HAP-1 (cell line): ENCODE measurements at regions not wholly inside any gene's neighbourhood (a gene's known extent, or its start where the extent isn't known, plus 50 kb on each side); places are given as distances from the start of the nearest gene placed in this dataset.

Experiments used
- DNase-seq, 2 experiments: peaks; one replicate each; pipeline ENCODE4 v3.0.0-alpha.2; 2016 to 2020; ENCODE audit warnings: low spot score in 2 of 2
- H3K27me3 ChIP-seq: fragments of 250-450 bp; sonication (Bioruptor Pico); 2 replicates; pipeline ENCODE4 v1.5.1; 2020; ENCODE audit warnings: low read depth, mild to moderate bottlenecking, moderate library complexity
- H3K36me3 ChIP-seq: fragments of 250-450 bp; sonication (Bioruptor Pico); replicated peaks from 2 replicates; pipeline ENCODE4 v1.5.1; 2020; ENCODE audit warnings: mild to moderate bottlenecking
- H3K4me1 ChIP-seq: fragments of 250-450 bp; sonication (Bioruptor Pico); 2 replicates; pipeline ENCODE4 v1.5.1; 2020; ENCODE audit warnings: mild to moderate bottlenecking
- H3K4me3 ChIP-seq: fragments of 250-450 bp; sonication (Bioruptor Pico); 2 replicates; pipeline ENCODE4 v1.5.1; 2020; ENCODE audit warnings: mild to moderate bottlenecking, moderate library complexity
- H3K9me3 ChIP-seq: fragments of 250-450 bp; sonication (Bioruptor Pico); 2 replicates; pipeline ENCODE4 v1.5.1; 2020; ENCODE audit warnings: mild to moderate bottlenecking, moderate library complexity
- in situ Hi-C: fragments of 300-500 bp; cut with MboI; formaldehyde crosslinking; loops from 3 replicates; pipeline ENCODE4 v1.14.3; 2020; ENCODE audit warnings: low sequenced_read_pairs, inconsistent platforms, mixed read lengths

DNA sequence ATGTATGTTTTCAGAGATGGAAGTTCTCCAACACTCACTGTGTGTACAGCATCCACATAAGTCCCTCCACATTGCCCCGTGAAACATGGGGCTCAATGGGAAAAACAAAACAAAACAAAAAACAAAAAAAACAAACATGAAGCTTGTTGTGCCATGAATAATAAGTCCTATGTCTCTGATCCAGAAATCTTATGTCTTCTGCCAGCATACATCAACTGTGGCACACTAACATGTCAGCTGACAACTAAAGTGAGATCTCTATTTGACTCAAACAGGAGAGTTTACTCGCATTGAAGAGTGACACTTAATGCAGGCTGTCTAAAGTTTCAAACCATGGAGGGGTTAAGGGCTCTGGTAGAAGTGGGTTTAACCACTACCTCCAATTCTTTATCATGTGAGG is 180.2 kb upstream of the ROBO1 start:
- H3K36me3 ChIP-seq, result no peaks in the 10 kb centered on the region
- in situ Hi-C loops, result no loop called here
- H3K27me3 ChIP-seq, result no peaks in the 10 kb centered on the region
- DNase-seq, result no peak
- H3K4me3 ChIP-seq, result no peak overlapping the region
- peaks cover 4% of the 10 kb centered on the region for H3K4me1 ChIP-seq
- no peaks in the 10 kb centered on the region for H3K9me3 ChIP-seq

DNA sequence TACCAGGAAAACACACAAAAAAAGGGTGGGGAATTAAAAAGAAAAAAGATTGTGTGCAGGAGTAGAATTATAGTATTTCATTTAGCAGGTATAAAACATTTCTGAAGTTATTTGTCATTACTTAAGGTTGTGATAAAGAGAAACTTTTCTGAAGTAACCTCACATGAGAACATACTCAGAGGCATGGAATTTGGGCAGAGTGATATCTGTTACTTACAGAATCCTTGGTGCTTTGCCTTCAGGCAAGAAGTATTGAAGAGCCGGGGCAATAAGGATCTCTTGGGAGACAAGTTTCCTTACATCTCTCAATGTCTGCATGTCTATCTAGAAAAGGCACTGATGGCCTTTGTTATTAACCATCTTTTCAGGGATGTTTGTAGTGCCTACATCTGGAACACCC is 179.7 kb upstream of the ROBO1 start:
- Histone ChIP-seq H3K36me3 (no peaks in the 10 kb centered on the region), H3K27me3 (no peaks in the 10 kb centered on the region), H3K4me1 (no peaks in the 10 kb centered on the region; the same call in 1 of the 2 replicates), H3K4me3 (no peak overlapping the region), H3K9me3 (no peaks in the 10 kb centered on the region)
- in situ Hi-C loops, result no loop called here
- no peak for DNase-seq

DNA sequence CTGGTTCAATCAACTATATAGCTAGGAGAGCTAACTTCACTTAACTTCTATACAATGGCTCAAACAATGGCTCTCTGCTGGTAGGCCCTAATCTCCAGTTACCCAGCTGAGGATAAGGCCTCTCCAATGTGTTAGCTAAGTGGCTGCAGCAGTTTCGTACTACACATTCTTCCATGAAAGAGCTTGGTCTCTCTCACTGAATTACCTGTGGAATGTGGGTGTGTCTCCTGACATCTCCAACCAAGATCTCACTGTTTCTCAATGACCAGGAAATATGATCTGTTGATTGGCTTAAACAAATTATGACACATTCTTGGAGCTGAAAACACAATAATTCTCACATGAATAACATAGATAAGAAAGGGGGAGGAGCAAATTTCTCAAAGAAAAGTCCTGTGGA is 169.8 kb upstream of the ROBO1 start:
- DNase-seq, result peak; percentile 41 to 75
- H3K9me3 ChIP-seq, result no peaks in the 10 kb centered on the region
- in situ Hi-C loops, result no loop called here

DNA sequence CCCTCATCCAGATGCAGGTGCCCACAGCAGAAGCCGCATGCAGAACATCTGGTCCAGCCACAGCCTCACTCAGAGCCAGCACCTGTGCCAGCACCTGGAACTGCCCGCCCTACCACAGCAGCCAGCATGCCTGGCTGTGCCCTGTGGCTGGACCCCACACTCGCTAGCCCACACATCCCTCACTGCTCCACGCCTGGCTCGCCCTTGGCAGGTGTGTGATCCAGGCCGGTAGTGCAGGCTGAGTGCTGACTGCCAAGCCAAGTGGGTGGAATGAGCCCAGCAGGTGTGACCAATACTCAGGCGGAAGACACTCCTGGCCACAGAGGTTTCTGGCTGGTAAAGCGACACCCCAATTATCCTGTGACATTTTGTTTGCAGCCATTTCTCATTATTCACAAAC is 162.4 kb upstream of the ROBO1 start:
- DNase-seq, result no peak
- H3K27me3 ChIP-seq, result no peaks in the 10 kb centered on the region
- in situ Hi-C loops, result no loop called here
- H3K4me1 ChIP-seq, result no peaks in the 10 kb centered on the region
- no peak overlapping the region for H3K4me3 ChIP-seq
- H3K36me3 ChIP-seq, result no peaks in the 10 kb centered on the region
- H3K9me3 ChIP-seq, result no peaks in the 10 kb centered on the region

More for the DNA sequence above, 169.8 kb upstream of the ROBO1 start:
- no peaks in the 10 kb centered on the region for H3K36me3 ChIP-seq
- no peak overlapping the region for H3K4me3 ChIP-seq
- H3K27me3 ChIP-seq, result no peaks in the 10 kb centered on the region
- H3K4me1 ChIP-seq, result peaks cover 3% of the 10 kb centered on the region; the same call in 1 of the 2 replicates

DNA sequence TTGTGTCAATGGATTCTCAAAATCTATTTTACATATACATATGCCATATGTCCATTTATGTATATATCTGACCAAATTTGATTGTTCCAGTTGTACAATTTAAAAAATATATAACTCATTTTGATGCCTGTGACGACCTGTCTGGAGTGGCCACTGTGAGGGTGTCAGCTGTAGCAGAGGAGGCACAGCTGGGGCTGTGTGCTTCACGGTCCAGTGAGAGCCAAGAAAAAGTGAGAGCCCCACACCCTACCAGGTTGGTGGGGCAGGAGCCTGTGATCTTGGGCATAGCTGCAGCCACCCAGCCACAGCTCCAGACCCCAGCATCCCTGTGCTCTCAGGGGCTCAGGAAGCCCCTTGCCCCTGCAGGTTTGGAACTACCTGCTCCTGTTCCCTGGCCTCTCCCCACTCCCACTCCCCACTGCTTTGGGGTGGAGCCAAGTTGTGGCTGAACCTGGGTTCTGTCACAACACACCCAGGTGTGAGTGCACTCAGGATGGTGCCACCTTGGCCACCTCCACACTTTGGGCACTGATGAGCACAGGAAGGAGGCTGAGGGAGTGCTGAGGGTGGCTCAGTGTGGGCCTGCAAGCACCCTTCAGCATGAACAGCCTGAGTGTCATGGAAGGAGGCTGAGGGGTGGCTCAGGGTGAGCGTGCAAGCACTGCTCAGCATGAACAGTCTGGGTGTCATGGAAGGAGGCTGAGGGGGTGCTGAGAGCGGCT is 161.1 kb upstream of the ROBO1 start:
- DNase-seq, result no peak
- in situ Hi-C loops, result no loop called here

DNA sequence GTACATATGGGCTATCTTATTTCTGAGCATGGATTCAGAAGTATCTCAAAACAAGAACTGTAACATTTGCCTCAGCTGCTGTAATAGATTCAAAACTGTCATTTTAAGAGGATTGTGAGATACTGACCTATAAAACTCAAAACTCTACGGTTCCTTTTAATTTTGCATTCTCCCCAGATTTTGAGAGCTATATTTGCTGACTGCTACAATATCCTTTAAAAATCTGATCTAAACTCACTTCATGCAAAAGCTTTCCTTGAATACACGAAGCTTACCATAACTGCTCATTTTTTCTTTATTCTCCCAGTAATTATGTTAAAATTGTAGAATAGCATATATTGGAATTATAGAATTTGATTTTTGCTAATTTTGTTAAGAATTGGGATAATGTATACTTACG is 158.7 kb upstream of the ROBO1 start:
- DNase-seq, result no peak
- in situ Hi-C loops, result no loop called here
- no peak overlapping the region for H3K4me3 ChIP-seq
- no peaks in the 10 kb centered on the region for H3K27me3 ChIP-seq
- H3K36me3 ChIP-seq, result no peaks in the 10 kb centered on the region
- no peaks in the 10 kb centered on the region for H3K4me1 ChIP-seq
- H3K9me3 ChIP-seq, result no peaks in the 10 kb centered on the region

More for the DNA sequence above, 161.1 kb upstream of the ROBO1 start:
- no peaks in the 10 kb centered on the region for H3K36me3 ChIP-seq
- H3K4me3 ChIP-seq, result no peak overlapping the region
- H3K4me1 ChIP-seq, result no peaks in the 10 kb centered on the region
- no peaks in the 10 kb centered on the region for H3K27me3 ChIP-seq
- H3K9me3 ChIP-seq, result no peaks in the 10 kb centered on the region

DNA sequence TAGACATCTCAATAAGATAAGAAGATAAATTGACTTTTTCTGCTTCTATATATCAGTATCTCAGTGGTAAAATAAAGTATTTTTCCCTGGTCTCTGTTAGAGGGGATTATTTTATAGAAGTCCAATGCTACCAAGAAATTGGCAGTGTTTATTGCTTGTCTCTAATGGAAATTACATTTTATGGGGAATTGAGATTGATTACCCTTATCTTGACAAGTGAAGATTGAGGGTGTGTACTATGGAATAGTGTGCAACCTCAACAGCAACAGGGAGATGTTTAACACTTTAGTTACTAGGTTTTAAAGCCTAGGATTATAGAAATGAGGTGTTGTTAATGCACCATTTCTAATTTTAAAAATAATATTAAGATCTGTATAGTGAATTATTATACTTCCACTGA is 154.8 kb upstream of the ROBO1 start:
- no peak for DNase-seq
- Histone ChIP-seq H3K4me3 (no peak overlapping the region), H3K27me3 (no peaks in the 10 kb centered on the region), H3K9me3 (no peaks in the 10 kb centered on the region), H3K36me3 (no peaks in the 10 kb centered on the region), H3K4me1 (no peaks in the 10 kb centered on the region)
- in situ Hi-C loops, result no loop called here

DNA sequence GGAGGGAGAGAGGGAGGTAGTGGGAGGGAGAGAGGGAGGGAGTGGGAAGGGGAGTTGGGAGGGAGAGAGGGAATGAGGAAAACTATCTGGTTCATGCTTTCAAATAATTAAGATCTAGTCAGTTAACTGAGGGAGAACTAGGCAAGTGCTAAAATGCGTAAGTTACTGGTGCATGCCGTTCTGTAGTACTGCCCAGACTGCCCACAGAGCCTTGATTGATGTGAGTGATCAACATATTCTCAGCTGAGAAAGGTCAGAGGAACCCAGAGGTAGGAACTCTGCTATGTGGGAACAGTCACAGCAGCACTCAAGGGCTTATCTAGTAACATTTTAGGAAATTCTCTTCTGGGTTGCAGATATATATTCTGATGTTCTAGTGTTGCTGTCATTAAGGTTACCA is 149.8 kb upstream of the ROBO1 start:
- no peaks in the 10 kb centered on the region for H3K36me3 ChIP-seq
- H3K27me3 ChIP-seq, result no peaks in the 10 kb centered on the region
- in situ Hi-C loops, result no loop called here
- H3K4me3 ChIP-seq, result no peak overlapping the region
- H3K9me3 ChIP-seq, result no peaks in the 10 kb centered on the region
- H3K4me1 ChIP-seq, result no peaks in the 10 kb centered on the region
- no peak for DNase-seq

DNA sequence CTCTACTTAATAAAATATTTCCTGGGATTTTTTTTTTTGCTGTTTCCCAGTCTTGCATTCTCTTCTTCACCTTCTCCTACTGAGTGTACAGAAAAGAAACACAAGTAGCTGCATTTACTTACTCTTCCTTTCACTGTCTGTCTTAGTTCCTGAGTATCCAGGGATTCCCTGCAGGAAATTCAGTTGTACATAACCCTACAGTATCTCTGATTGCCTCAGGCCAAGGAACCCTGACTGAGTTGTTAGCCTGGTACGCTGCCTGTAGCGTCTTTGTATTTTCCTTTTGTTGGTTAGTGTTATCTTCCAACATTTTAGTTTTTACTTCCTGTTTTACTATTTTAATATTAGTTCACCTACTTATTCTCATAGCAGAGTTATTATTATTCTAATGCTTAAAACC is 142.5 kb upstream of the ROBO1 start:
- Histone ChIP-seq H3K36me3 (no peaks in the 10 kb centered on the region), H3K27me3 (no peaks in the 10 kb centered on the region), H3K9me3 (no peaks in the 10 kb centered on the region), H3K4me1 (no peaks in the 10 kb centered on the region), H3K4me3 (no peak overlapping the region)
- in situ Hi-C loops, result no loop called here
- DNase-seq, result peak in 1 of 2 experiments; percentile 8

DNA sequence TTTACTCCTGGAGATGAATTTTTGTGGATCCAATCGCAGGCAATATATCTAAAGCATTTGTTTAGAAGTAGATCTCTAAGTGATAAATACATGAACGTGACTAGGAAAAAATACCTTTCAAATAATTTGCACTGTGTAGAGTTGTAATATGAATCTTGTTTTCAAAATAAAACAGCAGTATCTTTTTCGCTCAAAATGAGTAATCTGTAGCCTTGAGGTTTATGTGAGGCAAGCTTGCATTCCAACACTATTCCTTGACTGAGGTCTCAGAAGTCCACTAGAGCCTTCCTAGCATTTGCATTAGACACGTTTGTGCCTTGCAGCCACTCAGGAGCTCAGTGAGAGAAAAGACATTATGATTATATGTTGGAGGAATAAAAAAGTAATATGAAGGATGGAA is 138.3 kb upstream of the ROBO1 start:
- DNase-seq, result no peak
- H3K9me3 ChIP-seq, result no peaks in the 10 kb centered on the region
- H3K27me3 ChIP-seq, result no peaks in the 10 kb centered on the region
- no peaks in the 10 kb centered on the region for H3K36me3 ChIP-seq
- in situ Hi-C loops, result no loop called here
- no peaks in the 10 kb centered on the region for H3K4me1 ChIP-seq
- no peak overlapping the region for H3K4me3 ChIP-seq

DNA sequence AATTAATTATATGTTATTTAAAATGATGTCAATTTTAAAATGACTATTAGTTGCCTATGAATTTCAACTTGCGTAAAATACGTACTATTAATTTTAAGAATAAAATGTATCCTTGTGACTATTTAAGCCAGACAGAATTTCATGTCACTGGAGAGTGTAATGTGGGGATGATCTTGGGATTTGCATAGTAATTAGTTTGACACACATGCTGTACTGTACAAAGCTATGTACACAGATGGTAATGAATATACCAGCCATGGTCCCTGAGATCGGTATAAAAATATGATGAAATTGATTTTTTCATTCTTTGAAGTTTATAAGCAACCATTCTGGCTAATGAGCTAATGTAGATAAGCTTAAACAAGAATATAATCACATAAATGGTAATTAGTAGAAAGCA is 134.4 kb upstream of the ROBO1 start:
- Histone ChIP-seq H3K9me3 (no peaks in the 10 kb centered on the region), H3K4me1 (no peaks in the 10 kb centered on the region), H3K27me3 (no peaks in the 10 kb centered on the region), H3K4me3 (no peak overlapping the region), H3K36me3 (no peaks in the 10 kb centered on the region)
- no peak for DNase-seq
- in situ Hi-C loops, result no loop called here

DNA sequence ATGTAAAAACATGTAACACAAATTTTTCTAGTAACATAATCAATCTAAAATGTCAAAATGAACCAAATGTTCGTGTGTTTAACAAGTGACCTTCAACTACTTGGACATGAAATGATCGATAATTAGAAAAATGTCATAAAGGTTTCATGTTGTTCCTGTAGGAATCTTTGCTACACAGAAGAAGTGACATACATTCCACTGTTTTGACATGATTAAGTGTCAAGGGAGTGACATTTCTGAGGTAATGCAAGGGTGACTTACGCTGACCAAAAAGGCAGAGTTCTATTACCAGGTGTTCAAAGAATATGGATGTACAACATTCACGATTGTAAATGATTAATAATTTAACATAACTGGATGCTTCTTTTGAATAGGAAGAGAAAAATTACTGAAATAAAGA is 131.1 kb upstream of the ROBO1 start:
- Histone ChIP-seq H3K9me3 (no peaks in the 10 kb centered on the region), H3K36me3 (no peaks in the 10 kb centered on the region), H3K4me3 (no peak overlapping the region), H3K4me1 (no peaks in the 10 kb centered on the region), H3K27me3 (no peaks in the 10 kb centered on the region)
- no peak for DNase-seq
- in situ Hi-C loops, result no loop called here

DNA sequence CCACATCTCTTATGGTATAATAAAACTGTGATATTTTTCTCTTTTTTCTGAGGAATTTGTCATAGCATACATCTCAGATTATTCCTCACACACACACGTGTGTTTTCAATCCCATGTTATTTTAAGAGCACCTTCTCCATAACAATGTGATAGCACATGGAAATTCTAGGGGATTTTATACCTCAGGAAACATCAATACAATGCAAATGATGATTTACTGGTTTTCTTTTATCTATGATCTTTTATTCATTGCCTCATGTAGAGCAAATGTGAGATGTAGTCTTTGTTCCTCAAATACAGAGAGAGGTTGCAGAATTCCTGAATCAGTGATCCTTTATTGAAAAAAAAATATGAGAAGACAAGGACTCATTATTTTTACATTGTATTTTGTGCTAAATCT is 128.3 kb upstream of the ROBO1 start:
- no peaks in the 10 kb centered on the region for H3K27me3 ChIP-seq
- H3K9me3 ChIP-seq, result no peaks in the 10 kb centered on the region
- in situ Hi-C loops, result no loop called here
- H3K36me3 ChIP-seq, result no peaks in the 10 kb centered on the region
- DNase-seq, result no peak
- H3K4me1 ChIP-seq, result no peaks in the 10 kb centered on the region
- no peak overlapping the region for H3K4me3 ChIP-seq

DNA sequence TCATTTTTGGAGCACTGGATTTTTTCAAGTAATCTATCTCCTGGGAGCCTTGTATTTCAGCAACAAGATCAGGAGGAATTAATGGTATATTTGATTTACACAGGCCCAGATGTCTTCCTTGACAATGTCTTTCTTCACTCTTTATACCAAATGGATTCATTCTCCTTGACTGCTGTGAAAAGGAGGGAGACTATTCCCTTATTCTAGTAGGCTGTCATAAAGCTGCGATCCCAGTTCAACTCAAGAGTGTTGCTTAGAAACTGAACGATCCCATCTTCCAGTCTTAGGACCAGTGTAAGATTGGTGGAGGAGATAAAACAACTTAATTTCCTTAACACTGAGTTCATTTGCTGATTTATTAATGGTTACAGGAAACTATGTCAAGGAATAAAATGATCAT is 119.4 kb upstream of the ROBO1 start:
- H3K4me3 ChIP-seq, result no peak overlapping the region
- in situ Hi-C loops, result no loop called here
- no peaks in the 10 kb centered on the region for H3K9me3 ChIP-seq
- DNase-seq, result no peak
- H3K4me1 ChIP-seq, result no peaks in the 10 kb centered on the region; the same call in 1 of the 2 replicates
- no peaks in the 10 kb centered on the region for H3K36me3 ChIP-seq
- no peaks in the 10 kb centered on the region for H3K27me3 ChIP-seq

DNA sequence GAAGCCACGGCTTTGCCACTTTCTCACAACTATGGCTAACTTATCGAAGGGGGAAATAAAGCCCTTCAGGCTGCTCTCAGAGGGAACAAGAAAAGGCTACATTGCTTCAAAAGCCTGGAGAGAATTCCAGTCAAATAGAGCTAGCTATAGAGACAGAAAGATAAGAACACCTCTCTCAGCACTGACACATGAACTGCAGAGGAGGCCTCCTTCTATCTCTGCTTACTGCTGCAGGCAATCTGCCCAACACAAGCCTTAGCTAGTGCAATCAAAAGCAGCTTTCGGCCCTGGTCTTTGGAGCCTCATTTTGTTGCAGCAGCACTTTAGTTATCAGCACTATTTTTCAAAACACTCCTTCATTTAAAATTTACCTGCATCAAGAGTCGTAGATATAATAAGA is 118.4 kb upstream of the ROBO1 start:
- no peak overlapping the region for H3K4me3 ChIP-seq
- no peaks in the 10 kb centered on the region for H3K36me3 ChIP-seq
- no peaks in the 10 kb centered on the region for H3K9me3 ChIP-seq
- no peaks in the 10 kb centered on the region; the same call in 1 of the 2 replicates for H3K4me1 ChIP-seq
- in situ Hi-C loops, result no loop called here
- H3K27me3 ChIP-seq, result no peaks in the 10 kb centered on the region
- DNase-seq, result no peak
